Activated T-helper 17 cell treated with anti-CD3 and anti-CD28 coated beads, Interleukin-2, amount 50 U/mL, for 72 hours (primary cell): ENCODE measurements at regions not wholly inside any gene's neighbourhood (a gene's known extent, or its start where the extent isn't known, plus 50 kb on each side); places are given as distances from the start of the nearest gene placed in this dataset.

Experiments used
- ATAC-seq: fragments of 150-1000 bp; cut with Tn5 transposase; replicated peaks from 2 replicates; pipeline ENCODE4 v1.10.0; 2021; ENCODE audit warnings: mild to moderate bottlenecking, moderate library complexity
- H3K27ac Mint-ChIP-seq: one replicate; pipeline ENCODE4 v1.8.0; 2022; ENCODE audit warnings: mixed read lengths
- H3K27me3 Mint-ChIP-seq: one replicate; pipeline ENCODE4 v1.8.0; 2022; ENCODE audit warnings: mixed read lengths
- H3K36me3 Mint-ChIP-seq: one replicate; pipeline ENCODE4 v1.8.0; 2022; ENCODE audit warnings: low read depth, mild to moderate bottlenecking, mixed read lengths
- H3K4me1 Mint-ChIP-seq: one replicate; pipeline ENCODE4 v1.8.0; 2022; ENCODE audit warnings: mixed read lengths
- H3K4me3 Mint-ChIP-seq: one replicate; pipeline ENCODE4 v1.8.0; 2022; ENCODE audit warnings: mild to moderate bottlenecking, mixed read lengths
- H3K9me3 Mint-ChIP-seq: one replicate; pipeline ENCODE4 v1.8.0; 2022; ENCODE audit warnings: mixed read lengths

DNA sequence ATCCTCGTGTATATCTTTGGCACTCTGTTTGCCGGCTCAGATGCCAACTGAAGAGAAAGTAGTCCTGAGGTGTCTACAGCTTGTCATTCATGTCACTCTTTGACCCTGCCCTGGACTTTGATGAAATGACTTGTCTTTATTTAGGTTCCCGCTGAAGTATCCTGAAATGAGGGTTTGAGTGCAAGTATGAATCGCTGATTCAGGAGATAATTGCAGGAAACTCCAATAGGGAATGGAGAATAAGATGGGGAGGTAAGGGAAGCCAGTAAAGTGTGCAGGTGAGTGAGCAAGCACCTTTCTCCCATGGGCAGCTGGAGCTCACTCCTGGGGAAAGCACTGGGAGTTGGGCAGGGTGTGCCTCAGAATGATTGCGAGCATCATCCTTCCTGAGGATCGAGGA, 50.3 kb upstream of the ZFR start:
- no peak overlapping the region for H3K27ac Mint-ChIP-seq
- ATAC-seq = no peak
- no peaks in the 10 kb centered on the region for H3K36me3 Mint-ChIP-seq
- H3K4me1 Mint-ChIP-seq = peaks cover 11% of the 10 kb centered on the region
- peaks cover 4% of the 10 kb centered on the region for H3K27me3 Mint-ChIP-seq
- no peak overlapping the region for H3K4me3 Mint-ChIP-seq
- no peaks in the 10 kb centered on the region for H3K9me3 Mint-ChIP-seq
